ENCODE measurements at regions not wholly inside any gene's neighbourhood (a gene's known extent, or its start where the extent isn't known, plus 50 kb on each side); places are given as distances from the start of the nearest gene placed in this dataset.
A peak's percentile ranks its signal among the peaks of the same experiment; 100 is the strongest.

DNA sequence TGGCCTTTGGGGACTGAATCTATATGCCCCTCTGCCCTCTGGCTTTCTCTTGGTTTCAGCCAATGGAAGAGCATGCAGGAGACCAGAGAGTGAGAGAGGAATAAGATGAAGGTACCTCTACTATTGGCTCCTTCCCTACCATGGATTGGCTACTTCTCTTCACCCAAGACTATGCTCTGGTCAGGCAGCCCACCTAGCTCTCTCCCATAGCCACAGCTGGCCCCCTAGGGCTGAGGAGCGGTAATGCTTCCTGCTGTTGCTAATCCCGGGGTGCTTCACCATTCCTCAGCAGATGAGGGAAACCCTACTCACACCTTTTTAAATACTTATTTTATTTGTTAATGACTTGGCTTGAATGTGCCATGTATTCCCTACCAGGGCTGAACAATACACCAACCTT, 142.4 kb downstream of the MREG start:
- no peak overlapping the region for H2AFZ ChIP-seq (ENCODE audit: low read length)
- H3K36me3 ChIP-seq (ENCODE audit: control insufficient read depth in 2 of 4, insufficient read depth in 4 of 4, low read length in 3 of 4): no peaks in the 10 kb centered on the region
- H3K14ac ChIP-seq (ENCODE audit: insufficient read length): no peak overlapping the region
- no peaks in the 10 kb centered on the region for H3K9me3 ChIP-seq (ENCODE audit: insufficient read depth in 2 of 2, low read depth in 1 of 2, low read length in 1 of 2)
- H4K5ac ChIP-seq (ENCODE audit: insufficient read length, low read depth, low read length): no peak overlapping the region
- H2BK12ac ChIP-seq (ENCODE audit: low read depth, low read length): no peak overlapping the region
- DNase-seq (ENCODE audit: low read depth in 1 of 2, low spot score in 2 of 2) (peak; percentile 13 to 67), FAIRE-seq (no peak)
- TF ChIP-seq, protein P1, sequence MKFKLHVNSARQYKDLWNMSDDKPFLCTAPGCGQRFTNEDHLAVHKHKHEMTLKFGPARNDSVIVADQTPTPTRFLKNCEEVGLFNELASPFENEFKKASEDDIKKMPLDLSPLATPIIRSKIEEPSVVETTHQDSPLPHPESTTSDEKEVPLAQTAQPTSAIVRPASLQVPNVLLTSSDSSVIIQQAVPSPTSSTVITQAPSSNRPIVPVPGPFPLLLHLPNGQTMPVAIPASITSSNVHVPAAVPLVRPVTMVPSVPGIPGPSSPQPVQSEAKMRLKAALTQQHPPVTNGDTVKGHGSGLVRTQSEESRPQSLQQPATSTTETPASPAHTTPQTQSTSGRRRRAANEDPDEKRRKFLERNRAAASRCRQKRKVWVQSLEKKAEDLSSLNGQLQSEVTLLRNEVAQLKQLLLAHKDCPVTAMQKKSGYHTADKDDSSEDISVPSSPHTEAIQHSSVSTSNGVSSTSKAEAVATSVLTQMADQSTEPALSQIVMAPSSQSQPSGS (IDR thresholded peaks at IDR 0.05; ENCODE audit: low read length): no peak
- peak; percentile 54 to 70 (median 64) for TF ChIP-seq CTCF (IDR thresholded peaks at IDR 0.05; ENCODE audit: control extremely low read depth in 1 of 3, insufficient read depth in 1 of 3, low read depth in 1 of 3, low read length in 3 of 3)
- TF ChIP-seq RAD21 (IDR thresholded peaks at IDR 0.05 in 1 of 2, conservative IDR thresholded peaks at IDR 0.05 in 1 of 2; ENCODE audit: low read depth in 2 of 2, low read length in 2 of 2): peak; percentile 61 to 63
- H3K79me2 ChIP-seq (ENCODE audit: control insufficient read depth in 1 of 2, insufficient read depth in 2 of 2, low read length in 2 of 2): no peaks in the 10 kb centered on the region
- no peaks in the 10 kb centered on the region for H4K20me1 ChIP-seq (replicated peaks in 1 of 2; ENCODE audit: control insufficient read depth in 1 of 2, insufficient read depth in 2 of 2, low read length in 2 of 2)
- H3K56ac ChIP-seq (replicated peaks; ENCODE audit: insufficient read length, low read depth, low read length): no peak overlapping the region
- no peaks in the 10 kb centered on the region for H3K23me2 ChIP-seq (ENCODE audit: low read depth, low read length)
- H2BK5ac ChIP-seq (ENCODE audit: low read depth, low read length): no peak overlapping the region
- H3K79me1 ChIP-seq (ENCODE audit: low read depth, low read length): no peaks in the 10 kb centered on the region
- no peak overlapping the region for H3K23ac ChIP-seq (ENCODE audit: insufficient read length)
- ChIA-PET CTCF (ENCODE audit: partially characterized antibody) (interaction anchor here (0.6 to 3.7 kb wide), 14 partner anchors 10 to 506 kb away, joined by 3 to 28 read pairs (median 4); no protein-coding TSS in a partner anchor), POLR2A (ENCODE audit: partially characterized antibody) (interaction anchor here (1.0 kb wide), 1 partner anchor 10 kb away, joined by 3 read pairs; no protein-coding TSS in a partner anchor)
- no peak overlapping the region for H2BK120ac ChIP-seq (replicated peaks; ENCODE audit: low read depth, low read length)
- no peak overlapping the region for H2BK15ac ChIP-seq (ENCODE audit: low read length)
- H3K18ac ChIP-seq (ENCODE audit: extremely low read depth, low read length): no peak overlapping the region
- H3K4me1 ChIP-seq (replicated peaks in 1 of 4; ENCODE audit: control insufficient read depth in 3 of 4, insufficient read depth in 4 of 4, low read length in 3 of 4): no peaks in the 10 kb centered on the region
- no peaks in the 10 kb centered on the region for H3K27me3 ChIP-seq (replicated peaks in 1 of 4; ENCODE audit: control insufficient read depth in 3 of 4, extremely low read depth in 1 of 4, insufficient read depth in 3 of 4, low read length in 3 of 4)
- H3K9ac ChIP-seq (replicated peaks in 1 of 4; ENCODE audit: extremely low read depth in 1 of 4, low read depth in 3 of 4, low read length in 3 of 4): no peak overlapping the region
- H4K91ac ChIP-seq (replicated peaks; ENCODE audit: insufficient read length, low read length): no peak overlapping the region
- no peak overlapping the region for H3K4ac ChIP-seq (replicated peaks; ENCODE audit: insufficient read length, low read depth, low read length)
- no peak overlapping the region for H2BK20ac ChIP-seq (ENCODE audit: low read length)
- no peak overlapping the region for H3K4me2 ChIP-seq (ENCODE audit: insufficient read depth in 1 of 2, low read depth in 2 of 2, low read length in 2 of 2)
- no peak overlapping the region for H3K27ac ChIP-seq (ENCODE audit: low read depth, low read length)
- no peak overlapping the region for H2AK5ac ChIP-seq (ENCODE audit: low read depth, low read length)
- H4K8ac ChIP-seq (ENCODE audit: extremely low read depth, insufficient read depth, low read length): no peak overlapping the region
- no peak overlapping the region for H3K4me3 ChIP-seq (ENCODE audit: extremely low read depth in 1 of 4, insufficient read depth in 2 of 4, low read depth in 3 of 4, low read length in 4 of 4)
- 79% methylated on average over 2 of the region's 2 CpGs; no CpG with 5 or more reads in 1 of the 2 experiments for WGBS, 2 experiments (ENCODE audit: extremely low coverage in 1 of 2, insufficient coverage in 1 of 2, insufficient read length in 1 of 2, insufficient replicate concordance in 2 of 2, low coverage in 1 of 2, low lambda C conversion rate in 2 of 2, missing lambda C conversion rate in 1 of 2)

Data from H1 (cell line).